ENCODE measurements at regions not wholly inside any gene's neighbourhood (a gene's known extent, or its start where the extent isn't known, plus 50 kb on each side); places are given as distances from the start of the nearest gene placed in this dataset.

GRCh38 chr16:80875616-80876015, 71.2 kb upstream of the CDYL2 start:
- TF ChIP-seq, protein P1, sequence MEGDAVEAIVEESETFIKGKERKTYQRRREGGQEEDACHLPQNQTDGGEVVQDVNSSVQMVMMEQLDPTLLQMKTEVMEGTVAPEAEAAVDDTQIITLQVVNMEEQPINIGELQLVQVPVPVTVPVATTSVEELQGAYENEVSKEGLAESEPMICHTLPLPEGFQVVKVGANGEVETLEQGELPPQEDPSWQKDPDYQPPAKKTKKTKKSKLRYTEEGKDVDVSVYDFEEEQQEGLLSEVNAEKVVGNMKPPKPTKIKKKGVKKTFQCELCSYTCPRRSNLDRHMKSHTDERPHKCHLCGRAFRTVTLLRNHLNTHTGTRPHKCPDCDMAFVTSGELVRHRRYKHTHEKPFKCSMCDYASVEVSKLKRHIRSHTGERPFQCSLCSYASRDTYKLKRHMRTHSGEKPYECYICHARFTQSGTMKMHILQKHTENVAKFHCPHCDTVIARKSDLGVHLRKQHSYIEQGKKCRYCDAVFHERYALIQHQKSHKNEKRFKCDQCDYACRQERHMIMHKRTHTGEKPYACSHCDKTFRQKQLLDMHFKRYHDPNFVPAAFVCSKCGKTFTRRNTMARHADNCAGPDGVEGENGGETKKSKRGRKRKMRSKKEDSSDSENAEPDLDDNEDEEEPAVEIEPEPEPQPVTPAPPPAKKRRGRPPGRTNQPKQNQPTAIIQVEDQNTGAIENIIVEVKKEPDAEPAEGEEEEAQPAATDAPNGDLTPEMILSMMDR (optimal IDR thresholded peaks at IDR 0.05 in 1 of 3, IDR thresholded peaks at IDR 0.05 in 1 of 3, conservative IDR thresholded peaks at IDR 0.05 in 1 of 3; ENCODE audit: extremely low read depth in 1 of 3, insufficient read depth in 2 of 3, low read length in 3 of 3): no peak
- TF ChIP-seq EZH2 (IDR thresholded peaks at IDR 0.05; ENCODE audit: low read length): no peak
